B cell (primary cell): ENCODE measurements at regions not wholly inside any gene's neighbourhood (a gene's known extent, or its start where the extent isn't known, plus 50 kb on each side); places are given as distances from the start of the nearest gene placed in this dataset.

Source experiments
- ATAC-seq: fragments of 200-7000 bp; cut with Tn5 transposase; one replicate; pipeline ENCODE4 v1.10.0; 2021; ENCODE audit warnings: low read depth, mild to moderate bottlenecking, moderate number of reproducible peaks, moderate library complexity
- CTCF ChIA-PET: fragments of 350-600 bp; sonication (Branson Sonifier 250); formaldehyde crosslinking; loops from one replicate; lab custom pipeline; 2021; ENCODE audit warnings: antibody characterized with exemption, inconsistent platforms; lab: Charles Lee
- POLR2A ChIA-PET: fragments of 350-600 bp; sonication (Branson Sonifier 250); formaldehyde crosslinking; loops from one replicate; lab custom pipeline; 2021; ENCODE audit warnings: antibody characterized with exemption; lab: Charles Lee
- DNase-seq: peaks from one replicate; pipeline ENCODE4 v3.0.0; 2013
- H2AFZ ChIP-seq: 2 replicates; pipeline ENCODE4 v1.6.1; 2012; ENCODE audit warnings: mild to moderate bottlenecking, low read depth, low read length; ENCODE audit not compliant: insufficient read depth, poor library complexity, severe bottlenecking
- H3K27ac ChIP-seq, 2 donors: 1 replicate in 1 of 2; 2 replicates in 1 of 2; pipeline ENCODE4 v1.5.1; 2012 to 2013; ENCODE audit warnings: low read length in 2 of 2, mild to moderate bottlenecking in 2 of 2, moderate library complexity in 1 of 2
- H3K27me3 ChIP-seq, 4 experiments: fragments of 200-600 bp in 1 of 4; sonication (generic) in 1 of 4; replicated peaks in 1 of 4; 1 replicate in 2 of 4; 2 replicates in 2 of 4; pipeline versions ENCODE4 v1.6.1 to v1.7.0; 2013 to 2016; ENCODE audit warnings: low read length in 3 of 4, mild to moderate bottlenecking in 2 of 4, mixed read lengths in 1 of 4, moderate library complexity in 1 of 4; ENCODE audit not compliant: insufficient read depth in 4 of 4, control insufficient read depth in 3 of 4; ENCODE audit errors: control extremely low read depth in 1 of 4
- H3K36me3 ChIP-seq, 2 experiments: replicated peaks in 1 of 2; 1 replicate in 1 of 2; 2 replicates in 1 of 2; pipeline versions ENCODE4 v1.6.1 to v1.7.1; 2013; ENCODE audit warnings: low read length in 1 of 2; ENCODE audit not compliant: insufficient read depth in 2 of 2, control insufficient read depth in 1 of 2; ENCODE audit errors: control extremely low read depth in 1 of 2, extremely low read depth in 1 of 2
- H3K4me1 ChIP-seq, 2 donors: fragments of 200-600 bp in 1 of 2; sonication (generic) in 1 of 2; 1 replicate in 1 of 2; 2 replicates in 1 of 2; pipeline versions ENCODE4 v1.5.1 to v1.6.1; 2013 to 2017; ENCODE audit warnings: low read length in 2 of 2; ENCODE audit not compliant: control insufficient read depth in 2 of 2, insufficient read depth in 2 of 2
- H3K4me2 ChIP-seq: replicated peaks from 2 replicates; pipeline ENCODE3; 2012; ENCODE audit warnings: mild to moderate bottlenecking, low read depth, low read length; ENCODE audit not compliant: poor library complexity, severe bottlenecking
- H3K4me3 ChIP-seq, 5 experiments: fragments of 200-600 bp in 1 of 5; sonication (generic) in 1 of 5; 1 replicate in 3 of 5; 2 replicates in 2 of 5; pipeline versions ENCODE4 v1.5.1 to v1.7.0; 2011 to 2016; ENCODE audit warnings: low read length in 4 of 5, mild to moderate bottlenecking in 4 of 5, low read depth in 2 of 5, control low read depth in 1 of 5, moderate library complexity in 1 of 5; ENCODE audit not compliant: insufficient read depth in 1 of 5; ENCODE audit errors: control extremely low read depth in 1 of 5, extremely low read depth in 1 of 5
- H3K79me2 ChIP-seq: fragments of 200-600 bp; sonication (generic); one replicate; pipeline ENCODE4 v1.6.0; 2016; ENCODE audit warnings: low read length; ENCODE audit not compliant: control insufficient read depth, insufficient read depth
- H3K9ac ChIP-seq: fragments of 200-600 bp; sonication (generic); 2 replicates; pipeline ENCODE4 v1.6.1; 2017; ENCODE audit warnings: mild to moderate bottlenecking, low read length, moderate library complexity
- H3K9me3 ChIP-seq, 3 donors: one replicate each; pipeline versions ENCODE4 v1.6.1 to v1.7.1; 2013; ENCODE audit warnings: low read length in 2 of 3; ENCODE audit not compliant: control insufficient read depth in 2 of 3, insufficient read depth in 1 of 3; ENCODE audit errors: control extremely low read depth in 1 of 3
- H4K20me1 ChIP-seq: 2 replicates; pipeline ENCODE4 v1.6.0; 2012; ENCODE audit warnings: mild to moderate bottlenecking, low read length; ENCODE audit not compliant: insufficient read depth, control insufficient read depth, poor library complexity, severe bottlenecking
- H3K27ac Mint-ChIP-seq: one replicate; pipeline ENCODE4 v1.8.0; 2021; ENCODE audit warnings: mixed read lengths
- H3K27me3 Mint-ChIP-seq: one replicate; pipeline ENCODE4 v1.8.0; 2021; ENCODE audit warnings: mixed read lengths
- H3K4me1 Mint-ChIP-seq: one replicate; pipeline ENCODE4 v1.8.0; 2021; ENCODE audit warnings: mixed read lengths
- H3K4me3 Mint-ChIP-seq: one replicate; pipeline ENCODE4 v1.8.0; 2021; ENCODE audit warnings: mixed read lengths
- H3K9me3 Mint-ChIP-seq: one replicate; pipeline ENCODE4 v1.8.0; 2022; ENCODE audit warnings: mixed read lengths; ENCODE audit not compliant: insufficient read depth
- CTCF ChIP-seq: fragments of 200-600 bp; IDR thresholded peaks from one replicate; pipeline ENCODE4 v1.8.0; 2022; ENCODE audit warnings: antibody characterized with exemption, mild to moderate bottlenecking
- EZH2 ChIP-seq: IDR thresholded peaks from 2 replicates; pipeline ENCODE4 v1.6.1; 2012; ENCODE audit warnings: borderline replicate concordance, low read depth, mild to moderate bottlenecking, moderate library complexity, low read length; ENCODE audit not compliant: insufficient read depth, poor library complexity, severe bottlenecking
- WGBS: methylation state at CpG from one replicate; pipeline ENCODE4 v1.1.5; 2013; ENCODE audit warnings: missing lambda C conversion rate; ENCODE audit not compliant: insufficient coverage; 5-methylcytosine and 5-hydroxymethylcytosine counted together
- intact Hi-C: fragments of 100-400 bp; cut with micrococcal nuclease; formaldehyde crosslinking; loops from one replicate; pipeline ENCODE4 v1.10.0; 2022

- H2AFZ ChIP-seq: no peak overlapping the region
- no peaks in the 10 kb centered on the region for H3K79me2 ChIP-seq
- CTCF ChIA-PET: no interaction called here
- ATAC-seq (no peak), DNase-seq (no peak)
- no peaks in the 10 kb centered on the region for H3K4me1 Mint-ChIP-seq
- H3K9ac ChIP-seq: no peak overlapping the region
- no peaks in the 10 kb centered on the region for H3K9me3 Mint-ChIP-seq
- no peaks in the 10 kb centered on the region for H4K20me1 ChIP-seq
- POLR2A ChIA-PET: no interaction called here
- no peaks in the 10 kb centered on the region for H3K27me3 ChIP-seq
- H3K27ac Mint-ChIP-seq: no peak overlapping the region
- H3K9me3 ChIP-seq: no peaks in the 10 kb centered on the region
- no peaks in the 10 kb centered on the region for H3K27me3 Mint-ChIP-seq
- no peak for TF ChIP-seq EZH2
- TF ChIP-seq CTCF: no peak
- no peak overlapping the region for H3K4me3 Mint-ChIP-seq
- no peaks in the 10 kb centered on the region for H3K4me1 ChIP-seq
- H3K36me3 ChIP-seq: no peaks in the 10 kb centered on the region
- H3K4me2 ChIP-seq: no peak overlapping the region
- H3K27ac ChIP-seq: no peak overlapping the region
- intact Hi-C loops: no loop called here
- H3K4me3 ChIP-seq: no peak overlapping the region
Measured at GRCh38 chr15:35211240-35211902, 126.3 kb upstream of the NANOGP8 start.

- TF ChIP-seq EZH2 (no peak), CTCF (no peak)
- H3K4me3 ChIP-seq: no peak overlapping the region
- no peak overlapping the region for H3K9ac ChIP-seq
- no peaks in the 10 kb centered on the region for H3K4me1 ChIP-seq
- CTCF ChIA-PET: no interaction called here
- Mint-ChIP-seq H3K4me1 (no peaks in the 10 kb centered on the region), H3K27me3 (no peaks in the 10 kb centered on the region), H3K27ac (no peak overlapping the region), H3K4me3 (no peak overlapping the region), H3K9me3 (no peaks in the 10 kb centered on the region)
- POLR2A ChIA-PET: no interaction called here
- H3K9me3 ChIP-seq: peaks cover 0 to 2% (median 0%) of the 10 kb centered on the region in 3 donors
- H3K36me3 ChIP-seq: no peaks in the 10 kb centered on the region
- H3K79me2 ChIP-seq: no peaks in the 10 kb centered on the region
- WGBS: no CpG with 5 or more reads among the region's 2 CpGs
- intact Hi-C loops: no loop called here
- H2AFZ ChIP-seq: no peak overlapping the region
- no peak overlapping the region for H3K27ac ChIP-seq
- H3K4me2 ChIP-seq: no peak overlapping the region
- DNase-seq (no peak), ATAC-seq (no peak)
- no peaks in the 10 kb centered on the region for H3K27me3 ChIP-seq
- no peaks in the 10 kb centered on the region for H4K20me1 ChIP-seq
Measured at GRCh38 chr15:35210370-35210769, 125.3 kb upstream of the NANOGP8 start.
